ENCODE measurements at regions not wholly inside any gene's neighbourhood (a gene's known extent, or its start where the extent isn't known, plus 50 kb on each side); places are given as distances from the start of the nearest gene placed in this dataset.

- intact Hi-C loops (cut with DNase I), result no loop called here
- H3K4me1 ChIP-seq (replicated peaks in 1 of 2), result no peaks in the 10 kb centered on the region
- H3K4me3 ChIP-seq, result no peak overlapping the region
- no peak overlapping the region for H3K27ac ChIP-seq
- peaks cover 0 to 7% (median 0%) of the 10 kb centered on the region in 3 donors for H3K9me3 ChIP-seq (replicated peaks in 1 of 3)
- WGBS, 4 donors, result 67 to 82% (median 74%) methylated on average over 4 of the region's 4 CpGs
- H3K36me3 ChIP-seq (replicated peaks in 1 of 2), result no peaks in the 10 kb centered on the region
- no peaks in the 10 kb centered on the region for H3K27me3 ChIP-seq
- TF ChIP-seq CTCF (IDR thresholded peaks at IDR 0.05), result no peak
- no peak for TF ChIP-seq POLR2A (IDR thresholded peaks at IDR 0.05)
- DNase-seq, result no peak
Measured at GRCh38 chr14:76664790-76665189, 96.5 kb upstream of the VASH1 start.

GRCh38 chr14:76666746-76667145 is 94.5 kb upstream of the VASH1 start:
- Histone ChIP-seq H3K4me1 (replicated peaks in 1 of 2) (no peaks in the 10 kb centered on the region), H3K36me3 (replicated peaks in 1 of 2) (no peaks in the 10 kb centered on the region), H3K27me3 (no peaks in the 10 kb centered on the region), H3K9me3 (replicated peaks in 1 of 3) (peaks cover 0 to 7% (median 0%) of the 10 kb centered on the region in 3 donors), H3K4me3 (no peak overlapping the region), H3K27ac (no peak overlapping the region)
- intact Hi-C loops (cut with DNase I), result no loop called here
- 36 to 57% (median 53%) methylated on average over 4 to 5 of the region's 5 CpGs for WGBS, 4 donors
- DNase-seq, result no peak
- TF ChIP-seq POLR2A (IDR thresholded peaks at IDR 0.05) (no peak), CTCF (IDR thresholded peaks at IDR 0.05) (no peak)

- TF ChIP-seq CTCF (IDR thresholded peaks at IDR 0.05) (no peak), POLR2A (IDR thresholded peaks at IDR 0.05) (no peak)
- Histone ChIP-seq H3K4me3 (no peak overlapping the region), H3K27me3 (no peaks in the 10 kb centered on the region), H3K27ac (no peak overlapping the region), H3K36me3 (replicated peaks in 1 of 2) (no peaks in the 10 kb centered on the region), H3K4me1 (replicated peaks in 1 of 2) (no peaks in the 10 kb centered on the region), H3K9me3 (replicated peaks in 1 of 3) (peaks cover 0 to 7% (median 0%) of the 10 kb centered on the region in 3 donors)
- DNase-seq, result no peak
- intact Hi-C loops (cut with DNase I), result no loop called here
Measured at GRCh38 chr14:76669770-76670169, 91.5 kb upstream of the VASH1 start.

- Histone ChIP-seq H3K4me3 (no peak overlapping the region), H3K27me3 (no peaks in the 10 kb centered on the region), H3K4me1 (replicated peaks in 1 of 2) (no peaks in the 10 kb centered on the region), H3K27ac (no peak overlapping the region), H3K9me3 (replicated peaks in 1 of 3) (peaks cover 0 to 7% (median 0%) of the 10 kb centered on the region in 3 donors), H3K36me3 (replicated peaks in 1 of 2) (no peaks in the 10 kb centered on the region)
- WGBS, 4 donors, result 84 to 91% (median 87%) methylated on average over 3 of the region's 3 CpGs
- no peak for TF ChIP-seq POLR2A (IDR thresholded peaks at IDR 0.05)
- no peak for TF ChIP-seq CTCF (IDR thresholded peaks at IDR 0.05)
- intact Hi-C loops (cut with DNase I), result no loop called here
- no peak for DNase-seq
Measured at GRCh38 chr14:76672123-76672522, 89.1 kb upstream of the VASH1 start.

Data from adrenal gland (tissue), 9 donors.